ENCODE measurements at regions not wholly inside any gene's neighbourhood (a gene's known extent, or its start where the extent isn't known, plus 50 kb on each side); places are given as distances from the start of the nearest gene placed in this dataset.

GRCh38 chr2:57617318-57617717 is 429.3 kb upstream of the VRK2 start:
- TF ChIP-seq POLR2A (IDR thresholded peaks at IDR 0.05): no peak
- TF ChIP-seq CTCF (IDR thresholded peaks at IDR 0.05): no peak
